GM12874 (cell line): ENCODE measurements at regions not wholly inside any gene's neighbourhood (a gene's known extent, or its start where the extent isn't known, plus 50 kb on each side); places are given as distances from the start of the nearest gene placed in this dataset.

Experiments used
- CTCF ChIP-seq: IDR thresholded peaks from 2 replicates; pipeline ENCODE4 v1.5.1; 2011; ENCODE audit warnings: low read depth, mild to moderate bottlenecking, control low read depth, low read length, moderate library complexity; ENCODE audit not compliant: insufficient read depth

DNA sequence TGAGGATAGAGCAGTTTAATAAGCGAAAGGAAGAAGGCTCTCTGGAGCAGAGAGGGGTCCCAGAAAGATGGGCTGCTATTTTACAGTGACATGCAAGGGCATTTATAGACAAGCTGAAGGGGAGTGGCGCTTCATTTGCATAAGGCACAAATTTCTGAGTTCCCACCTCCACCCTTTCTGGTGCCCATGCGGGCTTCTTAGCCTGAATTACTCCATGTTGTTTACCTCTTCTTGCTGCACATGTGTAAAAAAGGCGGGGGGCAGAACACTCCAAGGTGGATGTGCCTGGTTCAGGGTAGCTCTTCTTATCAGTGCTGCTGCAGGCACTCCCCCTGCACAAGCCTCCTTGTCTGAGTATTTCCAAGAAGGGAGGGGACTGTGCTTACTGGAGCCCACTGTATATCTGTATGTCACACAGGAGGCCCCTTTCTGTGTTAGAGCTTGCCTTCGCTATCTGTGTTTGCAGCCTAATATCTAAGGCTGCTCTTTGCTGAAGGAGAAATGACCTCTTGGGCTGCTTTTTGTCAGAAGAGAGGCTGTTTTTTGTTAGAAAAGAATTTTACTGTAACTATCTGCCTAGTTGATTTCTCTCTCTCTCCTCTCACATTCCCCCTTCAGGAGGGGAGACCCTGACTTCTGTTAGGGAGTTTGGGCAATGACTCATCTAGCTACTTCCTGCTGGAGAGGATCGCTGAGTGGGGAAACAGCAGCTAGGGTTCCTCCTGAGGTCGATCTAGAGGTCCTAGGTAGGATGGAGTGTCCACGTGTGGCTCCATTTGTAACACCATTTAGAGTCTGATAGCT, 1057.0 kb upstream of the CNTN5 start:
- TF ChIP-seq CTCF, result no peak

DNA sequence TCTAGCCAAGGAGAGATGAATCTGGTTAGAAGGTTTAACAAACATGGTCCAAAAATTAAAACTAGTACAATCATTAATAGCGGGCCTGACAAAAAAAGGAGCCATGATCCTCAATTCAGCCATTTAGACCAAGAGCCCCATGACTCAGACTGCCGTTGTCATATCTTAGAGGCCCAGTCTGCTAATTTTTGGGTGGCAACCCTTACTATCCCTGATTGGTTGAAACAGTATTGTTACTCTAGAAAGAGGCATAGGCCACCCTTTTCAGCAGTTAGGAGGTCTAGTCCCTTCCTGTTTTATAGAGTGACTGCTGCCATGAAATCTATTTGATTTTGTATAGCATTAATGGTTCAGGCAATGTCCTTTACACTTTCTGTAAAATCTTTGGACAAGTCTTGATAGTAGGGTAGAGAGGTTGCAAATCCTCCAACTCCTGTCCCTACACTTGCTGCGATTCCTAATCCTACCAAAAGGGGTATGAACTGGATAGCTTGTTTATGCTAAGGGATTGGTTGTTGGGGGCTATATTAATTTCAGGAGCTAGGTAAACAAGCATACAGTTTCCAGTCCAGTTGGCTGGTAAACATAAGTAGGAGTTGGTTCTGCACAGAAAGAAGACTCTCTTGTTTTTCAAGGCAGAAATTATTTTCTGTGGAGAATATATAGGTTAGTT, 1056.3 kb upstream of the CNTN5 start:
- no peak for TF ChIP-seq CTCF

DNA sequence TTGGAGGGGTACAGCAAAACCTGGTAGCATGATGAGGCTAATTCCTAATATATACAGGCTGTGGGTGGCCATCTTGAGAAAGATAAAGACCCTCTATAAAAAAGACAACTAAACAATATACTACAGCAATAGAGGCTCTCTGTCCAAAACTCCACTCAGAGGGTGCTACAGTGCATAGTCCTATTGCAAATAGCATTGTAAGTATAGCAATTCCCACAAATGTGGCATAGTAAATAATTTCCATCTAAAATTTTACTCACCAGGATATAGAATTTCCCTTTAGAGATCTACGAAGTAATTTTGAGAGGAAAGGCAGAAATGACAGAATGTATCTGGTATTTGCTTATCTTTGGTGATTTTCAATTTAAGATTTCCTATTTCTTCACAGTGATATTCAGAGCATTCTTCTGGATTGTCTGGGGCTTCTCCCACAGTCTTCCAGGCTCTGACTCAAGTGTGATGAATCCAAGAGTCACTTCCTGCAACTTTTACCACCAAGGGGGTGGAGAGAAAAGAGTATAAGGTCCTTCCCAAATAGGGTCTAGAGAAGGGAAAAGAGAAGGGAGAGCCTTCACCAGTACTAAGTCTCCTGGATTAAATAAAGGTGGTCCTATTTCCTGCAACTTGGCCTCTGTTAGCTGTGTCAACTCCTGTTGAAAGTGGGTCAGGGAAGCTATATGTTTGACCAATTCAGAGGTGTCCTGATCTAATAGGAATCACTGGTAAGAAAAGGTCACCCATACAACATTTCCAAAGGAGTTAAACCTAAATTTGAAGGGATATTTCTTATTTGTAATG, 1054.7 kb upstream of the CNTN5 start:
- no peak for TF ChIP-seq CTCF

DNA sequence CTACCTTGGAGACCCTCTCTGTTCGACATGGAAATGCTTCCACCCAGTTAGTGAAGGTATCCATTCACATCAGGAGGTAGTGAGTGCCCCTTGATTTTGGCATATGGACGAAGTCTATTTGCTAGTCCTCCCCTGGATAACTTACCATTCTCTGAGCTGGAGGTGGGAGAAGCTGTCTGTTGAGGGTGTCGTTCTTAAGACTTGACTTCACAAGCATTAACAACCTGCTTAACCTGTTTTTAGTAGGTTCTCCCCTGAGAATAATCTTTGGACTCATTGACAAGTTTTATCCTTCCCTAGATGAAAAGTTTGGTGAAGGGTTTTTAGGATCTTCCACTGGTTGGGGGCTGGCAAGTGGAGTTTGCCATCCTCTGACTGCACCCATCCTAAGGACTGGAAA, 1053.8 kb upstream of the CNTN5 start:
- no peak for TF ChIP-seq CTCF

- TF ChIP-seq CTCF, result no peak
Observed at GRCh38 chr11:97968071-97968470, 1052.7 kb upstream of the CNTN5 start.

DNA sequence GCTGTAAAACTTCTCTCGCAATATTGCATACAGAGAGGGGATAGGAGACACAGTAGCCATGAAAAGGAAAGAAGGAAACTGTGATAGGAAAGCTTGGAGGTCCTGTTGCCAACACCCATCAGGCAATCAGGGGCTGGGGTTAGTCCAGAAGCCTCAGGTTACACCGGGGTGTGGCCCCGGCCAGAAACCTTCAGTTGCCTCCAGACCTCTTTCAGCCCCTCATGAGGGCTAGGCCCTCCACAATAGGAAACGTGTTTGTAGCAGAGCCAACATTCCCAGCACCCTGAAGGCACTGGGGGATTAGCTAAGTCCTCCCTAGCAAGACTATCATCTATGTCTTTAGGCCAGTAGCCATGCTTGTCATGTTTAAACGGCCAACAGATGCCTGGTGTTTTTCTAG, 1048.0 kb upstream of the CNTN5 start:
- TF ChIP-seq CTCF, result no peak

- no peak for TF ChIP-seq CTCF
Observed at GRCh38 chr11:97973352-97973857, 1047.3 kb upstream of the CNTN5 start.
